ENCODE measurements at regions not wholly inside any gene's neighbourhood (a gene's known extent, or its start where the extent isn't known, plus 50 kb on each side); places are given as distances from the start of the nearest gene placed in this dataset.

DNA sequence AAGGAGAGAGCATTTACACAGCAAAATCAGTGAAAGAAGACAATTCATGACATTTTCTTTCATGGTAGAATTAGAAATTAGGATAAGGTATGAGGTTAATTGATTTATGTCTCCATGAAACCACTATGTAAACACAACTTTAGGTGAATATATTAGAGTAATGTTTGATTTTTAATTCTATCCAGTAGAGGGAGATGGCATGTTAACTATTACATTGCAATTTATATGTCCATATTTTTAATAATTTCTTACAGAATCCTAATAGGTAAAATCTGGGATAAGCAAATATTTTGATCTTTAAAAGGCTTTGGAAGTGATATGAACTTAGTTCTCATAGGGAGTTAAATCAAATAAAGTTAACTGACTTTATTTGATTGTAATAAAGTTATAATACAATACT, 373.4 kb upstream of the PDE3A start:
- H3K9me3 ChIP-seq (ENCODE audit: insufficient read depth, low read depth, low read length), result no peaks in the 10 kb centered on the region
- no peak overlapping the region for H4K12ac ChIP-seq (ENCODE audit: low read depth, low read length)

DNA sequence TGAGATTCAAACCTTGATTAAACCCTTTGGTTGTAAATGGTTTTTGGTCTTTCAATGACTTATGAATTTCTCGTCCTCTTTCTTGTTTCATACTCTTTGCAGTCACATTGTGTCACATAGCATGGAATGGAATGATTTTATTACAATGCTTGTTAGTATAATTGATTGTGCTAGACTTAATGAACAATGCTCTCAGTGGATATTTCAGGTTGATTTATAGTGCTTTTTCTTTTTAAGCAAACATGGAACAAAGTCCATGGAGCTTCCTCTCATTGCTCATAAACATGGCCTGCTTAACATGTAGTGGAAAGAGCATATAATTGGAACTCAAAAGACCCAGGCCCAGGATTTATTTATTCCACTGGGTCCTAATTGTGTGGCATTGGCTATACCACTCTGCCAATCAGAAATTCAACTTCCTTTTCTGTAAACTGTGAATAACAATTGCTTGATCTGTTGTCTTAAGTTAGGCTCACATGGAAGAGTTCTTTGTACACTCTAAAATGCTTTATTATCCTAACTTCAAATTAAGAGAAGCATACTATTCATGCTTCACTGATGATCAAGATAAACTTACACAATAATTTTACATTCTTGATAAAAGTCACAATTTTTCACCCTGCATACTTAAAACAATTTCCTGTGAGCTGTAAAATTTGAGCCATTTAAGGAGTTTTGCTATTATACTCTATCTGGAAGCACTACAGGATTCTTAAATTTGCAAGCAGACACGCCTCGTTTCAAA, 370.5 kb upstream of the PDE3A start:
- DNase-seq, result peak in 1 of 2 donors; percentile 4
- Histone ChIP-seq H3K4ac (ENCODE audit: low read depth, low read length) (no peak overlapping the region), H3K79me1 (ENCODE audit: low read length) (peaks cover 5% of the 10 kb centered on the region), H2BK12ac (ENCODE audit: low read length) (no peak overlapping the region), H3K9ac (ENCODE audit: low read length) (no peak overlapping the region), H2BK120ac (ENCODE audit: insufficient read depth, low read length, poor library complexity) (no peak overlapping the region), H4K12ac (ENCODE audit: low read depth, low read length) (no peak overlapping the region), H2AFZ (ENCODE audit: insufficient read depth, low read length, poor library complexity) (no peak overlapping the region), H3K27me3 (ENCODE audit: insufficient read depth, low read length) (no peaks in the 10 kb centered on the region), H3K27ac (ENCODE audit: low read depth, low read length) (no peak overlapping the region), H3K79me2 (ENCODE audit: control insufficient read depth, insufficient read depth, low read length, poor library complexity) (no peaks in the 10 kb centered on the region), H3K18ac (ENCODE audit: low read length) (no peak overlapping the region), H4K8ac (ENCODE audit: low read depth, low read length) (no peak overlapping the region), H3K4me2 (ENCODE audit: low read length) (no peak overlapping the region), H3K36me3 (ENCODE audit: control insufficient read depth in 1 of 2, insufficient read depth in 2 of 2, low read length in 2 of 2) (no peaks in the 10 kb centered on the region), H3K23ac (ENCODE audit: low read length) (no peak overlapping the region), H2BK5ac (ENCODE audit: low read depth, low read length, poor library complexity) (no peak overlapping the region), H3K9me3 (ENCODE audit: insufficient read depth, low read depth, low read length) (no peaks in the 10 kb centered on the region), H4K91ac (ENCODE audit: low read depth, low read length) (no peak overlapping the region), H3K4me3 (ENCODE audit: low read depth, low read length) (no peak overlapping the region), H3K14ac (ENCODE audit: low read length) (no peak overlapping the region), H2AK5ac (ENCODE audit: low read length) (no peak overlapping the region), H3K4me1 (ENCODE audit: control insufficient read depth in 1 of 2, insufficient read depth in 2 of 2, low read length in 2 of 2) (peaks cover 0 to 8% of the 10 kb centered on the region in 2 experiments)
- WGBS (ENCODE audit: extremely low coverage, insufficient coverage, insufficient read length), result no CpG with 5 or more reads among the region's 3 CpGs

More for the DNA sequence above, 373.4 kb upstream of the PDE3A start:
- peaks cover 10% of the 10 kb centered on the region for H3K79me1 ChIP-seq (ENCODE audit: low read length)
- no peak for DNase-seq
- no peak overlapping the region for H3K4ac ChIP-seq (ENCODE audit: low read depth, low read length)
- no peaks in the 10 kb centered on the region for H3K27me3 ChIP-seq (ENCODE audit: insufficient read depth, low read length)
- no peak overlapping the region for H3K23ac ChIP-seq (ENCODE audit: low read length)
- no peak overlapping the region for H3K9ac ChIP-seq (ENCODE audit: low read length)
- no peak overlapping the region for H3K27ac ChIP-seq (ENCODE audit: low read depth, low read length)
- H3K4me3 ChIP-seq (ENCODE audit: low read depth, low read length), result no peak overlapping the region
- H2AFZ ChIP-seq (ENCODE audit: insufficient read depth, low read length, poor library complexity), result no peak overlapping the region
- H2BK12ac ChIP-seq (ENCODE audit: low read length), result no peak overlapping the region
- peaks cover 2% of the 10 kb centered on the region for H3K79me2 ChIP-seq (ENCODE audit: control insufficient read depth, insufficient read depth, low read length, poor library complexity)
- H2BK120ac ChIP-seq (ENCODE audit: insufficient read depth, low read length, poor library complexity), result no peak overlapping the region
- H3K14ac ChIP-seq (ENCODE audit: low read length), result no peak overlapping the region
- H4K8ac ChIP-seq (ENCODE audit: low read depth, low read length), result no peak overlapping the region
- H3K36me3 ChIP-seq (ENCODE audit: control insufficient read depth in 1 of 2, insufficient read depth in 2 of 2, low read length in 2 of 2), result no peaks in the 10 kb centered on the region
- H3K4me1 ChIP-seq (ENCODE audit: control insufficient read depth in 1 of 2, insufficient read depth in 2 of 2, low read length in 2 of 2), result peaks cover 3 to 10% of the 10 kb centered on the region in 2 experiments
- H2AK5ac ChIP-seq (ENCODE audit: low read length), result no peak overlapping the region
- no peak overlapping the region for H4K91ac ChIP-seq (ENCODE audit: low read depth, low read length)
- no peak overlapping the region for H2BK5ac ChIP-seq (ENCODE audit: low read depth, low read length, poor library complexity)
- H3K18ac ChIP-seq (ENCODE audit: low read length), result no peak overlapping the region
- H3K4me2 ChIP-seq (ENCODE audit: low read length), result no peak overlapping the region

GRCh38 chr12:19998411-19998810, 369.9 kb upstream of the PDE3A start:
- WGBS (ENCODE audit: extremely low coverage, insufficient coverage, insufficient read length), result no CpG with 5 or more reads among the region's 1 CpG
- H3K4me1 ChIP-seq (ENCODE audit: control insufficient read depth in 1 of 2, insufficient read depth in 2 of 2, low read length in 2 of 2), result peaks cover 0 to 8% of the 10 kb centered on the region in 2 experiments

GRCh38 chr12:19998961-19999804, 369.2 kb upstream of the PDE3A start:
- peak overlapping the region; percentile 83 for H4K91ac ChIP-seq (ENCODE audit: low read depth, low read length)
- peak overlapping the region; percentile 76 for H3K14ac ChIP-seq (ENCODE audit: low read length)
- H2BK12ac ChIP-seq (ENCODE audit: low read length), result peak overlapping the region; percentile 73
- H3K79me1 ChIP-seq (ENCODE audit: low read length), result peaks cover 5% of the 10 kb centered on the region
- H2BK120ac ChIP-seq (ENCODE audit: insufficient read depth, low read length, poor library complexity), result peak overlapping the region; percentile 92
- H4K8ac ChIP-seq (ENCODE audit: low read depth, low read length), result peak overlapping the region; percentile 53
- no CpG with 5 or more reads among the region's 5 CpGs for WGBS (ENCODE audit: extremely low coverage, insufficient coverage, insufficient read length)
- H3K27me3 ChIP-seq (ENCODE audit: insufficient read depth, low read length), result no peaks in the 10 kb centered on the region
- H3K79me2 ChIP-seq (ENCODE audit: control insufficient read depth, insufficient read depth, low read length, poor library complexity), result no peaks in the 10 kb centered on the region
- peak overlapping the region; percentile 52 for H3K27ac ChIP-seq (ENCODE audit: low read depth, low read length)
- H3K9me3 ChIP-seq (ENCODE audit: insufficient read depth, low read depth, low read length), result no peaks in the 10 kb centered on the region
- no peak overlapping the region for H3K23ac ChIP-seq (ENCODE audit: low read length)
- no peak overlapping the region for H3K4ac ChIP-seq (ENCODE audit: low read depth, low read length)
- H3K18ac ChIP-seq (ENCODE audit: low read length), result no peak overlapping the region
- no peak overlapping the region for H2AFZ ChIP-seq (ENCODE audit: insufficient read depth, low read length, poor library complexity)
- H3K36me3 ChIP-seq (ENCODE audit: control insufficient read depth in 1 of 2, insufficient read depth in 2 of 2, low read length in 2 of 2), result no peaks in the 10 kb centered on the region
- peaks cover 0 to 8% of the 10 kb centered on the region in 2 experiments for H3K4me1 ChIP-seq (ENCODE audit: control insufficient read depth in 1 of 2, insufficient read depth in 2 of 2, low read length in 2 of 2)
- no peak for DNase-seq
- no peak overlapping the region for H4K12ac ChIP-seq (ENCODE audit: low read depth, low read length)
- peak overlapping the region; percentile 61 for H2BK5ac ChIP-seq (ENCODE audit: low read depth, low read length, poor library complexity)
- no peak overlapping the region for H3K9ac ChIP-seq (ENCODE audit: low read length)
- no peak overlapping the region for H3K4me2 ChIP-seq (ENCODE audit: low read length)
- H2AK5ac ChIP-seq (ENCODE audit: low read length), result no peak overlapping the region
- no peak overlapping the region for H3K4me3 ChIP-seq (ENCODE audit: low read depth, low read length)

More at GRCh38 chr12:19998411-19998810, 369.9 kb upstream of the PDE3A start:
- no peak overlapping the region for H2AFZ ChIP-seq (ENCODE audit: insufficient read depth, low read length, poor library complexity)
- no peaks in the 10 kb centered on the region for H3K36me3 ChIP-seq (ENCODE audit: control insufficient read depth in 1 of 2, insufficient read depth in 2 of 2, low read length in 2 of 2)
- H2BK120ac ChIP-seq (ENCODE audit: insufficient read depth, low read length, poor library complexity), result no peak overlapping the region
- no peak overlapping the region for H3K4me3 ChIP-seq (ENCODE audit: low read depth, low read length)
- DNase-seq, result no peak
- no peak overlapping the region for H3K27ac ChIP-seq (ENCODE audit: low read depth, low read length)
- peaks cover 5% of the 10 kb centered on the region for H3K79me1 ChIP-seq (ENCODE audit: low read length)
- no peak overlapping the region for H2BK12ac ChIP-seq (ENCODE audit: low read length)
- no peak overlapping the region for H3K4ac ChIP-seq (ENCODE audit: low read depth, low read length)
- H3K14ac ChIP-seq (ENCODE audit: low read length), result no peak overlapping the region
- H4K8ac ChIP-seq (ENCODE audit: low read depth, low read length), result no peak overlapping the region
- no peak overlapping the region for H3K9ac ChIP-seq (ENCODE audit: low read length)
- H3K79me2 ChIP-seq (ENCODE audit: control insufficient read depth, insufficient read depth, low read length, poor library complexity), result no peaks in the 10 kb centered on the region
- no peak overlapping the region for H4K91ac ChIP-seq (ENCODE audit: low read depth, low read length)
- no peaks in the 10 kb centered on the region for H3K27me3 ChIP-seq (ENCODE audit: insufficient read depth, low read length)
- H3K9me3 ChIP-seq (ENCODE audit: insufficient read depth, low read depth, low read length), result no peaks in the 10 kb centered on the region
- H3K18ac ChIP-seq (ENCODE audit: low read length), result no peak overlapping the region
- no peak overlapping the region for H3K4me2 ChIP-seq (ENCODE audit: low read length)
- no peak overlapping the region for H4K12ac ChIP-seq (ENCODE audit: low read depth, low read length)
- H2BK5ac ChIP-seq (ENCODE audit: low read depth, low read length, poor library complexity), result no peak overlapping the region
- peak overlapping the region; percentile 75 for H3K23ac ChIP-seq (ENCODE audit: low read length)
- H2AK5ac ChIP-seq (ENCODE audit: low read length), result no peak overlapping the region
